Activated CD4-positive, alpha-beta T cell treated with anti-CD3 and anti-CD28 coated beads, Interleukin-2, Interleukin-6, amounts not matched to agents 100 ng/mL and 50 ng/mL, durations not matched to agents 16 hours and 8 hours (primary cell): ENCODE measurements at regions not wholly inside any gene's neighbourhood (a gene's known extent, or its start where the extent isn't known, plus 50 kb on each side); places are given as distances from the start of the nearest gene placed in this dataset.

Experiments
- DNase-seq: peaks from one replicate; pipeline ENCODE4 v3.0.0-alpha.2; 2020

DNA sequence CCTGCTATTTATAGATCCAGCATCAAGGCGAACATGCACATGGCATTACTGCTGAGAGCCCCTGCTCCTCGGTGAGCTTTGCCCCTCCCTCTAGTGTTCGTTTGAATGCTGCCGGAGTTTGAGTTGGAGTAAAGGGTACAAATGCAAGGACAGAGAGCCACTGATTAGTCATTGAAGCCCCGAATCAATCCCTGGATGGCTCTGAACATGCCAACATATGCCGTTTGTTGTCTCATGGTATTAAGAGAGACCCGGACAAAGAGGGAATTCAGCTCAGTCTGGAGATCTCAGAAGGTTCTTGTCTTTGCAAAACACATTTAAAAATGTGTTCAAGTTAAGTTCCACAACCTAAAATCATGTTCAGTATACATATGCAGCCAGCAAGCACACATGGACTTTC is 789.2 kb upstream of the NR2F2 start:
- no peak for DNase-seq

DNA sequence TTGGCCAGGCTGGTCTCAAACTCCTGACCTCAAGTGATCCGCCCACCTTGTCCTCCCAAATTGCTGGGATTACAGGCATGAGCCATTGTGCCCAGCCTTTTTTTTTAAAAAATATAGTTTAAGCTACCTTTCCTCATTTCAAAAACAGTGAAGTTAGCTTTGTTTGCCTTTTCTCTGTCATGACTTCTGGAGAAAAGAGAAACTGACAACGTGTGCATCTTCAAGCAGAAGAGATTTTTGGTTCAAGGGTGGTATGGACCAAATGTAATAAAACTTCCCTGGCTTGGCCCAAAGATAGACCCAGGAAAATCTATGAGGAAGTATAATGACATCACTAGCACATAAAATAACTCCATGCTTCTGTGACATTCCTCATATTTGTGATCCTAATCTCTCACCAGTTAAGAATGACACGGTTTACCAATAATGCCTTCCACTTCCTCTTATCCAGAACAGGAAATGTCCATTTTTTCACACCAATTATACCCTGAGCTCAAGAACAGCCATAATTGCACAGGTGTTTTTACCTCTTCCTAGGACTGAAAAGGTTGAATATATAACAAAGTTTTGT is 781.2 kb upstream of the NR2F2 start:
- no peak for DNase-seq

DNA sequence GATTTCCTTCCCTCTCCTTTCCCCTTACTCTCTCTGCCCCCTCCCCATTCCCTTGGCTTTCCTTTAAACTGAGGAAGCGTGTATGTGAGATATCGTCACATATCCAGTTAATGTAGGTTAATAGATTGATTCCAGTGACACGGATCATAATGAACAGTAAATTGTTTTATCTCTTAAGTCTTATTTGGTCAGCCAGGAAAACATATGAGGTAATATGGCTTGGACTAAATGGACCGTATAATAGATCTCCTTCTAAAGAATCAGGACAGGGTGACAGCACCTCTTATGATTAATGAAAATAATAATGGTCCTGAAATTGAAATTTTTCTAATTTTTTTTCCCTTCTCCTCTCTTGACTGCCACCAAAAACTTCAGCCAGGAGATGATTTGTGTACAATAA is 779.8 kb upstream of the NR2F2 start:
- no peak for DNase-seq

DNA sequence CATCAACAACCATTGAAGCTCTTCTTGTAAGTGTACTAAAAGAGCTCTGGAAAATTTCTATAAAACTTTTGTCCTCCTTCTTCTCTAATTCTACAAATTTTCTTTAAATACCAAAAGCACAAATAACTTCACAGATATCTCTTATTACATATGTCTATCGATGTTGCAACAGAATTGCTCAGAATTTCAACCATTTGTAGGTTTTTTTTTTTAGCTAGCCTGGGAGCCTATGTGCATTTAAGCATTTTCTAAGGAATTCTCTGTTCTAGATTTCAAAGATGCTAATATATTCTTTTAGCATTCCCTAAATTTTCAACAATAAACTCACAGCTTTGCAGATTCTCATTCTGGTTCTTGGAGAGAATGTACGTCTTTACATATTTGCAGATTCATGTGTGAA is 774.3 kb upstream of the NR2F2 start:
- no peak for DNase-seq

- DNase-seq: no peak
Observed at GRCh38 chr15:95556866-95557225, 773.7 kb upstream of the NR2F2 start.

GRCh38 chr15:95557226-95558046 is 773.1 kb upstream of the NR2F2 start:
- DNase-seq: peak; percentile 8

DNA sequence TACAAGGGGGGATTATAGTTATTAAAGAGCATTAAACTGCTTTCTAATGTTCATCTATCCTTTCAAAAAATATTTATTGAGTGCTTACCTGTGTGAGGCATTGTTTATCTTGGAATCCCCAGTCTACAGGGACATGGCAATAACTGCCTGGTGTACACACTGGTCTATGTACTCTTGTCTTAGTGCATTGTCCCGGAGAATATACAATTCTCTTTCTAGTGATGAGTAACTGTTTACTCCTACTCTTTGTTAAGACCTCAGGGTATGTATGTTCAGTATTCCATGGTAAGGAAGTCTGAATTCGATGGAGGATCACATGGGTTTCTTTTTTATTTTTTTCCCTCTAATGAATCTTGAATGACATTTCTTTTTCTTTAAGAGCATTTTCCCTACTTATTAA is 772.4 kb upstream of the NR2F2 start:
- no peak for DNase-seq

DNA sequence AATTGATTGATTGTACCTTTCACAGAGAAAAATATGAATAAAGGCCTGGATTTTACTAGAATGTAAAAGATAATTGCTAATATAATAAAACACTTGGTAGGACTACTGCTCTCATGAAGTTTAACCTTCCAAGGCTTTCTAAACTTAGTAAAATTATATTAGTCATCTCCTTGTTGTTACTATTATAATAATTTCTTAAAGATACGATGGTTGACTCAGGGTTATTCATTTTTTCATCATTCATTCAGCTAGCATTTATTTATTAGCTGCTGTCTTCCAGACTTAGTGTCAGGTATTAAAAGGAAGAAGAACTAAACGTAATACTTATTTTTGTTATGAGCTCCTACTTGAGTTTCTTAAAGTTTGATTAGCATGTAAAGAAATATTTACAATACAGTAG is 771.6 kb upstream of the NR2F2 start:
- no peak for DNase-seq

DNA sequence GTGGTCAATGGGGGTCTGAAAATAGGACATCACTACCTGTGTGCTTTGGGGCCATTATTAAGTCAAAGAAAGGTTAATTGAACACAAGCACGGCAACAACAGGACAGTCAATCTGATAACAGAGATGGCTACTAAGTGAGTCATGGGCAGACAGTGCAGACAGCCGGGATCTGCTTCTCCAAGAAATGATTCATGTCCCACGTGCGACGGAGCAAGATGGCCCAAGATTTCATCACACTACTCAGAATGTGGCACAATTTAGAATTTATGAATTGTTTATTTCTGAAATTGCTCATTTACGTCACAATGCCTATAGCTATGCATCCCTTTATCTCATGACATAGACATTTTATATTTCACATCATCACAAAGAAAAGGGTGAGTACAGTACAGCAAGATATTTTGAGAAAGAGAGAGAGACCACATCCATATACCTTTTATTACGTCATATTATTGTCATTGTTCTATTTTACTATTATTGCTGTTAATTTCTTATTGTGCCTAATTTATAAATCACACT is 770.6 kb upstream of the NR2F2 start:
- DNase-seq: no peak

- DNase-seq: no peak
Observed at GRCh38 chr15:95561463-95561862, 769.0 kb upstream of the NR2F2 start.

DNA sequence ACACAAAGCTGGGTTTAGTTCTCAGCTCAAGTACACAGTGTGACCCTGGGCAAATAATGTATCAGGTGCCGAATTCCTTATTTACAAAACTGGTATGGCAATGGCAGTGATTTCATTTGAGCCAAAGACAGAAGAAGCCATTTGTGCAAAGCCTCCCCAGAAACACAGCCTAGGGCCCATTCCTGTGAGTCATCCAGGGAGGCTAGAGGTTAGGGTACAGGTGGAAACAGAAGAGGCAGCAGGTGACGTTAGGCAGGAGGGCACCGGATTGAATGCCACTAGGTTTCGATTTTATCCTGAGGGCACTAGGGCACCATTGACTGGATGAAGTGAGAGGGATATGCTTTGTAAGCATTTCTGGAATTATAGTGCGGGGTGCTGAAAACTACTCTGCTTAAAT is 766.9 kb upstream of the NR2F2 start:
- no peak for DNase-seq

DNA sequence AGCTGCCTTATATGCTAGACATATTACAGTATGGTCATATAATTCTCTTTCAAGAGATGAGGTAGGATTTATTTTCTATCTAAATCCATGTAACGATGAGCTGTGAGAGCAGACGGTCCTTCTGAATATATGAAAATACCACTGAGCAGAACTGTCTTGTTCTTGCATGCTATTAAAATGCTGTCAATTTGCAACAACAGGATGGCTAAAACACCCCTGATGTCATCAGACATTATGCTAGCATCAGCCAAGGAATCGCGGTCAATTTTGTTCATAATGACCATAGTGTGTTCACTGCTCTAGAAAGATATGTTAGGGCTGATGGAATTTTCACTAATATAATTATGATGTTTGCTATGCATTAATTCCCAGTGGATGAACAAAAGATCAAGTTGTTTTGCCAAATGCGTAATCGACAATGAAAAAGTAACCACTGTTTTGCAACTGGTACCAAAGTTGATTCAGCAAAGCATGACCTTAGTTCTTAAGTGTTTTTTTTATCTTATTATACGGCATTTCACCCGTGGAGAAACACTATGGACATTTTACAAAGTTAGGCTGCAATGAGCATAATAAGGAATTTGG is 765.4 kb upstream of the NR2F2 start:
- no peak for DNase-seq

- no peak for DNase-seq
Observed at GRCh38 chr15:95565690-95566089, 764.8 kb upstream of the NR2F2 start.

DNA sequence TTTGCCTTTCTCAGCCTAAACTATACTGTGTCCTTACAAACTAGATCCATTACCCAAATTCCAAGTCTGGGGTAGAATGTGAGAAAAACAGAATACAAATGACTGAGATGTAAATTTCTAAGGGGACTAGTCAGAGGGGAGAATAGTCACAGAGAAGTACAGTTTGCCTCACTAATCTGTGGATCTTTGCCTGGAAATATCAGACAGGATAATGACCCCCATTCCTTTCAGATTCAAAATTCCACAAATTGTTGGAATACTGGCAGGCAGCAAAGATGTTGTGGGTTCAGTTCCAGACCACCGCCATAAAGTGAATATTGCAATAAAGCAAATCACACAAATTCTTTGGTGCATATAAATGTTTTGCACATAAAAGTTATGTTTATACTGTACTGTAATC is 762.8 kb upstream of the NR2F2 start:
- DNase-seq: no peak

- DNase-seq: no peak
Observed at GRCh38 chr15:95574053-95574452, 756.4 kb upstream of the NR2F2 start.

- DNase-seq: no peak
Observed at GRCh38 chr15:95577927-95578326, 752.6 kb upstream of the NR2F2 start.

DNA sequence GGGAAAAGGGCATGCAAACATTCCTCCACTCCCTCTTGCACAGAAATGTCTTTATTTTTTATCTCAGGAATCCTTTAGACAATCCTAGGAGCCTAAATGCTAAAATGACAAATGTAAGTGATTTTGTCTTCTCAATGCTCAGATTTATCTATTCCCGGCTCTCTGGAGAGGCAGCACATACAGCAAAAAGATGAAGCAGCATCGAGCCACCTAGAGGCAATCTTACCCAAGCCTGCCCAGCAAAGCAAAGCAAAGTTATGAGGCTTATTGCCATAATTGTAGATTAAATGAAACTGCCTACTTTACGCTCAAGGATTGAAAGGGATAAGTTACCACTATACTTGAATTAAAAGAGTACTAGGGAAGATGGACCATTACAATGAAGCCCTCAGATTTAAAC is 750.4 kb upstream of the NR2F2 start:
- DNase-seq: no peak

GRCh38 chr15:95581595-95581994 is 748.9 kb upstream of the NR2F2 start:
- DNase-seq: no peak

GRCh38 chr15:95584088-95584487 is 746.4 kb upstream of the NR2F2 start:
- no peak for DNase-seq

GRCh38 chr15:95588056-95588455 is 742.4 kb upstream of the NR2F2 start:
- DNase-seq: no peak

DNA sequence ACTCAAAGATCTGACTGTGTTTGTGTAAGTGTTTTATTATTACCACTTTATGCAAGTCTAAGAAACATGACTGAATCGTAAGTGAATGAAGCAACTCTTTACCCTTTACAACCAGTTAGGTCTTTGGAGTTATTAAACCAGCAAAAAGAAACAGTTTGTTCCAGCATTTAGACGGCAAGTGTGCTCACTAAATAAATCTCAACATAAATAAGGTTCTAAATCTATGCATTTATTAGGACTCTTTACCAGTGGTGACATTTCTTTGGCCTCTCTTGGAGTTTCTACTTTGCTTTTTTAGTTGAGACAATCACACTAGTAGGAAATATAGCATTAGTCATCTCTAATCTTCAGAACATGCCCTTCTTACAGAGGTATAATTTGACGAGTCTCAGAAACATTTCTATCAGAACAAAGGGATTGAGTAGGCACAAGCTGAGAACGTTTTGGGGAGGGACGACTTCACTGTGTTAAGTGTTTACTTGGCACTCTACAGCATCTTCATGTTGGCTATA is 739.9 kb upstream of the NR2F2 start:
- DNase-seq: no peak

GRCh38 chr15:95591270-95591669 is 739.2 kb upstream of the NR2F2 start:
- peak; percentile 2 for DNase-seq

DNA sequence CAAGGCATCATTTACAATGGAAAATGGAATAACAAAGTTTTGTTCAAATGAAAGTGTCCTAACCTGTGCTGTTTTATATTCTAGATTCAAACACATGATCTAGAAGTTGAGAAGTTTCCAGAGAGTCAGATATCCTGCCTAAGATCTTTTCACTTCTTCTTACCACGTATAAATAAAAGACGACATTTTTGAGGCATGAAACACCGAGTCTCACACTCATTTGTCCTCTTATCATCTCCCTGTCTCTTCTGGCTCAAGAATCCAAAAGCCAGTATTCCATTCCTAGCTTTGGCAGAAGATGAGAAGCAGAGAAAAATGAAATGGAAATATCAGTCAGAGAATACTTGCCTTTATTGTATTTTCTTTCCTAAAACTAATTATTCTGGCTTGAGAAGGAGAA is 738.6 kb upstream of the NR2F2 start:
- no peak for DNase-seq

- no peak for DNase-seq
Observed at GRCh38 chr15:95594496-95594895, 736.0 kb upstream of the NR2F2 start.
